ENCODE measurements at regions not wholly inside any gene's neighbourhood (a gene's known extent, or its start where the extent isn't known, plus 50 kb on each side); places are given as distances from the start of the nearest gene placed in this dataset.

GRCh38 chr15:24748812-24749439, 73.4 kb downstream of the NPAP1 start:
- no peak for DNase-seq (ENCODE audit: low spot score)
- no peak overlapping the region for H3K4me3 ChIP-seq
- no peak for ATAC-seq (ENCODE audit: insufficient number of reproducible peaks, low FRiP score, low read depth)

GRCh38 chr15:24752354-24752753, 76.8 kb downstream of the NPAP1 start:
- H3K27me3 ChIP-seq (replicated peaks; ENCODE audit: insufficient read depth) = no peaks in the 10 kb centered on the region

More at GRCh38 chr15:24748812-24749439, 73.4 kb downstream of the NPAP1 start:
- Histone ChIP-seq H3K27me3 (replicated peaks; ENCODE audit: insufficient read depth) (no peaks in the 10 kb centered on the region), H3K4me1 (ENCODE audit: control insufficient read depth in 1 of 2, low read depth in 2 of 2) (no peaks in the 10 kb centered on the region), H3K27ac (no peak overlapping the region), H3K36me3 (no peaks in the 10 kb centered on the region), H3K9me3 (no peaks in the 10 kb centered on the region)
- no peak for TF ChIP-seq CTCF (IDR thresholded peaks at IDR 0.05)

GRCh38 chr15:24756101-24756500, 80.5 kb downstream of the NPAP1 start:
- no peak for ATAC-seq (ENCODE audit: insufficient number of reproducible peaks, low FRiP score, low read depth)
- Histone ChIP-seq H3K4me3 (no peak overlapping the region), H3K27me3 (replicated peaks; ENCODE audit: insufficient read depth) (no peaks in the 10 kb centered on the region), H3K36me3 (no peaks in the 10 kb centered on the region), H3K27ac (no peak overlapping the region), H3K4me1 (ENCODE audit: control insufficient read depth in 1 of 2, low read depth in 2 of 2) (no peaks in the 10 kb centered on the region), H3K9me3 (no peaks in the 10 kb centered on the region)
- no peak for DNase-seq (ENCODE audit: low spot score)
- no peak for TF ChIP-seq CTCF (IDR thresholded peaks at IDR 0.05)

More at GRCh38 chr15:24752354-24752753, 76.8 kb downstream of the NPAP1 start:
- Histone ChIP-seq H3K27ac (no peak overlapping the region), H3K9me3 (no peaks in the 10 kb centered on the region), H3K4me1 (ENCODE audit: control insufficient read depth in 1 of 2, low read depth in 2 of 2) (no peaks in the 10 kb centered on the region), H3K4me3 (no peak overlapping the region), H3K36me3 (no peaks in the 10 kb centered on the region)
- DNase-seq (ENCODE audit: low spot score) (no peak), ATAC-seq (ENCODE audit: insufficient number of reproducible peaks, low FRiP score, low read depth) (no peak)
- TF ChIP-seq CTCF (IDR thresholded peaks at IDR 0.05) = no peak

- no peaks in the 10 kb centered on the region for H3K27me3 ChIP-seq (replicated peaks; ENCODE audit: insufficient read depth)
- H3K9me3 ChIP-seq = no peaks in the 10 kb centered on the region
- no peaks in the 10 kb centered on the region for H3K4me1 ChIP-seq (ENCODE audit: control insufficient read depth in 1 of 2, low read depth in 2 of 2)
- no peak overlapping the region for H3K4me3 ChIP-seq
- ATAC-seq (ENCODE audit: insufficient number of reproducible peaks, low FRiP score, low read depth) (no peak), DNase-seq (ENCODE audit: low spot score) (no peak)
- H3K27ac ChIP-seq = no peak overlapping the region
- no peaks in the 10 kb centered on the region for H3K36me3 ChIP-seq
- no peak for TF ChIP-seq CTCF (IDR thresholded peaks at IDR 0.05)
Measured at GRCh38 chr15:24760066-24760465, 84.5 kb downstream of the NPAP1 start.

- H3K36me3 ChIP-seq = no peaks in the 10 kb centered on the region
- H3K27me3 ChIP-seq (replicated peaks; ENCODE audit: insufficient read depth) = no peaks in the 10 kb centered on the region
- no peaks in the 10 kb centered on the region for H3K4me1 ChIP-seq (ENCODE audit: control insufficient read depth in 1 of 2, low read depth in 2 of 2)
- no peaks in the 10 kb centered on the region for H3K9me3 ChIP-seq
- no peak overlapping the region for H3K4me3 ChIP-seq
- no peak for ATAC-seq (ENCODE audit: insufficient number of reproducible peaks, low FRiP score, low read depth)
- DNase-seq (ENCODE audit: low spot score) = no peak
- H3K27ac ChIP-seq = no peak overlapping the region
- peak; percentile 33 for TF ChIP-seq CTCF (IDR thresholded peaks at IDR 0.05)
Measured at GRCh38 chr15:24761704-24762302, 86.2 kb downstream of the NPAP1 start.

Measured in thoracic aorta (tissue), 2 donors.